ENCODE measurements at regions not wholly inside any gene's neighbourhood (a gene's known extent, or its start where the extent isn't known, plus 50 kb on each side); places are given as distances from the start of the nearest gene placed in this dataset.
"Not testable (repeated sequence)": the region's sequence is repeated elsewhere in the genome, so short reads cannot be mapped to it uniquely, and the experiment has no call there.

DNA sequence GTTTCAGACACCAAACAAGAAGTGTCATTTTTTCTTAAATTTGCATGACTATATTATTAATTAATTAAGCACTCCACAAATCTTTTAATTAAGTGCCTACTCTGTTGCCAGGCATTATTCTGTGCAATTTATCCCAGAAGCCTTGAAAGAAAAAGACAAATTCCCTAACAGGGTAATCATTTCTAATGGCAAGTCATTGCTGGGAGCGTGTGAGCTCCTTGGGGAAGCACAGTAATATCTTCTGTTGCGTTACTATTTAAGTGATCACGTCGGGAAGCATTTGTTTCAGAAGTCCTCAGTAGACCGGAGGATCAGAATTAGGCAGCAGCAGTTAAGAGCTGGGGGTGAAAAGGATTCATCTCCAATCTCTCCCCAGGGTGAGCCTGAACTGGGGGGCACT lies 276.8 kb upstream of the RNF32 start:
- Histone ChIP-seq H2AFZ (ENCODE audit: low read depth, low read length, severe bottlenecking) (no peak overlapping the region), H3K4me3 (ENCODE audit: insufficient read depth, low read length, poor library complexity, severe bottlenecking) (no peak overlapping the region), H3K79me2 (ENCODE audit: insufficient read depth, low read length) (no peaks in the 10 kb centered on the region), H3K27ac (ENCODE audit: low read depth, low read length) (no peak overlapping the region), H3K9me2 (replicated peaks; ENCODE audit: insufficient read depth, low read length) (no peaks in the 10 kb centered on the region), H3K9me3 (ENCODE audit: insufficient read depth, low read length) (no peaks in the 10 kb centered on the region), H3F3A (ENCODE audit: insufficient read depth) (no peaks in the 10 kb centered on the region), H3K36me3 (ENCODE audit: low read length) (no peaks in the 10 kb centered on the region), H3K4me2 (ENCODE audit: low read depth, low read length, poor library complexity, severe bottlenecking) (no peak overlapping the region), H3K9ac (ENCODE audit: low read length) (no peak overlapping the region), H4K20me1 (ENCODE audit: low read depth, low read length) (no peaks in the 10 kb centered on the region), H3K27me3 (ENCODE audit: low read length) (no peaks in the 10 kb centered on the region)
- TF ChIP-seq, protein P1, sequence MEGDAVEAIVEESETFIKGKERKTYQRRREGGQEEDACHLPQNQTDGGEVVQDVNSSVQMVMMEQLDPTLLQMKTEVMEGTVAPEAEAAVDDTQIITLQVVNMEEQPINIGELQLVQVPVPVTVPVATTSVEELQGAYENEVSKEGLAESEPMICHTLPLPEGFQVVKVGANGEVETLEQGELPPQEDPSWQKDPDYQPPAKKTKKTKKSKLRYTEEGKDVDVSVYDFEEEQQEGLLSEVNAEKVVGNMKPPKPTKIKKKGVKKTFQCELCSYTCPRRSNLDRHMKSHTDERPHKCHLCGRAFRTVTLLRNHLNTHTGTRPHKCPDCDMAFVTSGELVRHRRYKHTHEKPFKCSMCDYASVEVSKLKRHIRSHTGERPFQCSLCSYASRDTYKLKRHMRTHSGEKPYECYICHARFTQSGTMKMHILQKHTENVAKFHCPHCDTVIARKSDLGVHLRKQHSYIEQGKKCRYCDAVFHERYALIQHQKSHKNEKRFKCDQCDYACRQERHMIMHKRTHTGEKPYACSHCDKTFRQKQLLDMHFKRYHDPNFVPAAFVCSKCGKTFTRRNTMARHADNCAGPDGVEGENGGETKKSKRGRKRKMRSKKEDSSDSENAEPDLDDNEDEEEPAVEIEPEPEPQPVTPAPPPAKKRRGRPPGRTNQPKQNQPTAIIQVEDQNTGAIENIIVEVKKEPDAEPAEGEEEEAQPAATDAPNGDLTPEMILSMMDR (IDR thresholded peaks at IDR 0.05; ENCODE audit: insufficient read depth, low read length, poor library complexity, severe bottlenecking), result no peak
- no peak for TF ChIP-seq EZH2phosphoT487 (conservative IDR thresholded peaks at IDR 0.05; ENCODE audit: low read length)

DNA sequence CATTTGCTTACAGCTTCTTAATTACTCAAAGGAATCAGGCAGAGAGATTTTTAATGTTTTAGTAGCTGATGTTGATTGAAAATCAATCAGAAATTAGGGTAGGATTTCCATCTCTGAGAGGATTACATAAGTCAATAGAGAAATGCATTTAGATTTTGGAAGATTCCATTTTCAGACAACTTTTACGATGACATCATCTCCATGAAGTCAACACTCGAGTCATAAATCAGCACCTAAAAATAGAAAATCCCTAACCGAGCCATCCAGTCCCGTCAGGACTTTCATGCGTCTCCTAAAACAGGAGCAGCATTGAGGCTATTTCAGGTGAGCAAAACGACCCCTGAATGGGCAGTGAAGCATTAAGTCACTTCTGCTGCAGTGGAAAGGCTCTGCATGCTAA lies 279.7 kb upstream of the RNF32 start:
- no peak overlapping the region for H2AFZ ChIP-seq (ENCODE audit: low read depth, low read length, severe bottlenecking)
- H3K9ac ChIP-seq (ENCODE audit: low read length), result no peak overlapping the region
- TF ChIP-seq, protein P1 (IDR thresholded peaks at IDR 0.05; ENCODE audit: insufficient read depth, low read length, poor library complexity, severe bottlenecking), result no peak
- TF ChIP-seq EZH2phosphoT487 (conservative IDR thresholded peaks at IDR 0.05; ENCODE audit: low read length), result no peak
- no peaks in the 10 kb centered on the region for H3K79me2 ChIP-seq (ENCODE audit: insufficient read depth, low read length)
- no peaks in the 10 kb centered on the region for H3K9me3 ChIP-seq (ENCODE audit: insufficient read depth, low read length)
- H3K27ac ChIP-seq (ENCODE audit: low read depth, low read length), result no peak overlapping the region
- no peak overlapping the region for H3K4me3 ChIP-seq (ENCODE audit: insufficient read depth, low read length, poor library complexity, severe bottlenecking)
- H4K20me1 ChIP-seq (ENCODE audit: low read depth, low read length), result no peaks in the 10 kb centered on the region
- no peaks in the 10 kb centered on the region for H3K36me3 ChIP-seq (ENCODE audit: low read length)
- H3K9me2 ChIP-seq (replicated peaks; ENCODE audit: insufficient read depth, low read length), result no peaks in the 10 kb centered on the region
- no peak overlapping the region for H3K4me2 ChIP-seq (ENCODE audit: low read depth, low read length, poor library complexity, severe bottlenecking)
- no peaks in the 10 kb centered on the region for H3K27me3 ChIP-seq (ENCODE audit: low read length)
- no peaks in the 10 kb centered on the region for H3F3A ChIP-seq (ENCODE audit: insufficient read depth)

DNA sequence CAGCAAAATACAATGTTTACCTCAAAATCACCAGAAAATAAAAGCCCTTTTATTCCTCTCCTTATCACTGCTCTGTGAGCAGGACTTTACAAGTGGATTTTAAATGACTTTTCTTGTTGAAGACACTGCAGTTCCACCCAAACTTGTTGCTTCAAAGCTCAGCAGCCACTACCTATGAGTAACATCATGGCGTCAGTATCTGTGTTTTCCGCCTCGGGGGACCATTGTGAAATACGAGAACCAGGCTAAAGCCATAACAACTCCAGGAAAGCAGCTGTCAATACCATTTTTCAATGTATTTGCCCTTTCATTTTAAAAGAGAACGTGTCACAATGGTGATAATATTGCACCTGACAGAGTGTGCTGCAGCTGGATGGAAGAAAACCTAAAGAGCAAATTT lies 284.0 kb upstream of the RNF32 start:
- H3K79me2 ChIP-seq (ENCODE audit: insufficient read depth, low read length), result no peaks in the 10 kb centered on the region
- no peak overlapping the region for H3K9ac ChIP-seq (ENCODE audit: low read length)
- H4K20me1 ChIP-seq (ENCODE audit: low read depth, low read length), result no peaks in the 10 kb centered on the region
- no peak overlapping the region for H2AFZ ChIP-seq (ENCODE audit: low read depth, low read length, severe bottlenecking)
- H3K27ac ChIP-seq (ENCODE audit: low read depth, low read length), result no peak overlapping the region
- TF ChIP-seq, protein P1 (IDR thresholded peaks at IDR 0.05; ENCODE audit: insufficient read depth, low read length, poor library complexity, severe bottlenecking), result no peak
- TF ChIP-seq EZH2phosphoT487 (conservative IDR thresholded peaks at IDR 0.05; ENCODE audit: low read length), result no peak
- H3K4me3 ChIP-seq (ENCODE audit: insufficient read depth, low read length, poor library complexity, severe bottlenecking), result no peak overlapping the region
- H3K27me3 ChIP-seq (ENCODE audit: low read length), result no peaks in the 10 kb centered on the region
- H3K4me2 ChIP-seq (ENCODE audit: low read depth, low read length, poor library complexity, severe bottlenecking), result no peak overlapping the region
- H3K36me3 ChIP-seq (ENCODE audit: low read length), result no peaks in the 10 kb centered on the region
- no peaks in the 10 kb centered on the region for H3F3A ChIP-seq (ENCODE audit: insufficient read depth)
- H3K9me3 ChIP-seq (ENCODE audit: insufficient read depth, low read length), result no peaks in the 10 kb centered on the region
- no peaks in the 10 kb centered on the region for H3K9me2 ChIP-seq (replicated peaks; ENCODE audit: insufficient read depth, low read length)

DNA sequence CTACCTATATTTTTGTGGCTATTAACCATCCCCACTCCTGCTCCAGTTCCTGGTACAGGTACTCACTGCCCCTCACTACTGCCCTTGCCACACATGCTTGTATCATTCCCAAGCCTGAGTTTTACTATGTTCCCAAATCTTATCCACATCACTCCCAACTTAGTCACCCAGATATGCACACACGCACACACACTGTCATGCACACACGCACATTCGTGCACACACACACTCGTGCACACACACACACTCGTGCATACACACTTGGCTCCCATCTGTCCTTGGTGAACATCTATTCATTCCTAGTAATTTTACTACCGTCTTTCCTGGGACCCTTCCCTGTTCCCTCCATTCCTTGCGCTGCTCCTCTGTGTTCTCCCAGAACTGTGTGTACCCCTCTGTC lies 287.2 kb upstream of the RNF32 start:
- no peaks in the 10 kb centered on the region for H4K20me1 ChIP-seq (ENCODE audit: low read depth, low read length)
- H3K36me3 ChIP-seq (ENCODE audit: low read length), result no peaks in the 10 kb centered on the region
- H3K9ac ChIP-seq (ENCODE audit: low read length), result no peak overlapping the region
- H3F3A ChIP-seq (ENCODE audit: insufficient read depth), result no peaks in the 10 kb centered on the region
- no peaks in the 10 kb centered on the region for H3K9me3 ChIP-seq (ENCODE audit: insufficient read depth, low read length)
- no peak overlapping the region for H3K4me3 ChIP-seq (ENCODE audit: insufficient read depth, low read length, poor library complexity, severe bottlenecking)
- H3K9me2 ChIP-seq (replicated peaks; ENCODE audit: insufficient read depth, low read length), result no peaks in the 10 kb centered on the region
- no peak overlapping the region for H2AFZ ChIP-seq (ENCODE audit: low read depth, low read length, severe bottlenecking)
- H3K27ac ChIP-seq (ENCODE audit: low read depth, low read length), result no peak overlapping the region
- H3K4me2 ChIP-seq (ENCODE audit: low read depth, low read length, poor library complexity, severe bottlenecking), result no peak overlapping the region
- H3K79me2 ChIP-seq (ENCODE audit: insufficient read depth, low read length), result no peaks in the 10 kb centered on the region
- TF ChIP-seq, protein P1 (IDR thresholded peaks at IDR 0.05; ENCODE audit: insufficient read depth, low read length, poor library complexity, severe bottlenecking), result no peak
- no peak for TF ChIP-seq EZH2phosphoT487 (conservative IDR thresholded peaks at IDR 0.05; ENCODE audit: low read length)
- no peaks in the 10 kb centered on the region for H3K27me3 ChIP-seq (ENCODE audit: low read length)

DNA sequence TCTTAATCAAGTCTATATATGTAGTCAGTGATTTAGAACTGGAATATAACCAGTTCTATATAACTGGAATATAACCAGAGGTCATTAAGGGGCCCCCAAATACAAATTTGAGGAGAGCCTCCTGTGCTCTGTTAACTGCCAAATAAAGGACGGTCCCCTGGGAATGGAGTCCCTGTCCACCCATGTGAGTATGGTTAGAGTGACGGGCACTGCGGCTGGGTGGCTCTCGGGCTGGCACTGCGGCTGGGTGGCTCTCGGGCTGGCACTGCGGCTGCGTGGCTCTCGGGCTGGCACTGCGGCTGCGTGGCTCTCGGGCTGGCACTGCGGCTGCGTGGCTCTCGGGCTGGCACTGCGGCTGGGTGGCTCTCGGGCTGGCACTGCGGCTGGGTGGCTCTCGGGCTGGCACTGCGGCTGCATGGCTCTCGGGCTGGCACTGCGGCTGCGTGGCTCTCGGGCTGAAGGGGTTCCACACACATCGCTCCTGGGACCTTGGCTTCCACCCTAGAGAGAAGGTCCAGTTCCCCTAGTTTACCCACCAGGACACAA lies 292.8 kb upstream of the RNF32 start:
- H3K4me2 ChIP-seq (ENCODE audit: low read depth, low read length, poor library complexity, severe bottlenecking); H3K27me3 ChIP-seq (ENCODE audit: low read length); H4K20me1 ChIP-seq (ENCODE audit: low read depth, low read length); H3K9me3 ChIP-seq (ENCODE audit: insufficient read depth, low read length); H3K9me2 ChIP-seq (replicated peaks; ENCODE audit: insufficient read depth, low read length); H3K79me2 ChIP-seq (ENCODE audit: insufficient read depth, low read length); H3F3A ChIP-seq (ENCODE audit: insufficient read depth); H3K36me3 ChIP-seq (ENCODE audit: low read length); H3K9ac ChIP-seq (ENCODE audit: low read length); H2AFZ ChIP-seq (ENCODE audit: low read depth, low read length, severe bottlenecking); H3K4me3 ChIP-seq (ENCODE audit: insufficient read depth, low read length, poor library complexity, severe bottlenecking); H3K27ac ChIP-seq (ENCODE audit: low read depth, low read length): not testable (repeated sequence)
